ENCODE measurements at regions not wholly inside any gene's neighbourhood (a gene's known extent, or its start where the extent isn't known, plus 50 kb on each side); places are given as distances from the start of the nearest gene placed in this dataset.

DNA sequence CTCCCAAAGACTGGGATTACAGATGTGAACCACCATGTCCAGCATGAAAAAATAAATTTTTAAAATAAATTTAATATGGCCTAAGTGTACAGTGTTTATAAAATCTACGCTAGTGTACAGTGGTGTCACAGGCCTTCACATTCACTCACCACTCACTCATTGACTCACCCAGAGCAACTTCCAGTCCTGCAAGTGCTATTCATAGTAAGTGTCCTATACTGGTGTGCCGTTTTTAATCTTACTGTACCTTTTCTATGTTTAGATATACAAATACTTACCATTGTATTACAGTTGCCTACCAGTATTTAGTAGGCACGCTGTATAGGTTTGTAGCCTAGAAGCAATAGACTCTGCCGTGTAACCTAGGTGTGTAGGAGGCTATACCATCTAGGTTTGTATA is 76.1 kb upstream of the FOXN2 start:
- Mint-ChIP-seq H3K9me3 (ENCODE audit: low read depth) (no peaks in the 10 kb centered on the region), H3K27ac (no peak overlapping the region), H3K36me3 (peaks cover 6% of the 10 kb centered on the region), H3K27me3 (no peaks in the 10 kb centered on the region), H3K4me3 (no peak overlapping the region), H3K4me1 (ENCODE audit: low read depth) (peaks cover 9% of the 10 kb centered on the region)

DNA sequence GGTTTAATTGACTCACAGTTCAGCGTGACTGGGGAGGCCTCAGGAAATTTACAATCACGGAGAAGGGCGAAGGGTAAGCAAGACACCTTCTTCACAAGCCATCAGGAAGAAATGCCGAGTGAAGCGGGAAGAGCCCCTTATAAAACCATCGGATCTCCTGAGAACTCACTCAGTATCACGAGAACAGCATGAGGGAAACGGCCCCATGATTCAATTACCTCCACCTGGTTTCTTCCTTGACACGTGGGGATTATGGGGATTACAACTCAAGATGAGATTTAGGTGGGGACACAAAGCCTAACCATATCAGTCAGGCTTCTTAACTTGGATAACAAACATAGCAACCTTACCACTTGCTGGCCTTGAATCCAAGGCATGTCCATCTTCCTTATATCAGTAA is 73.6 kb upstream of the FOXN2 start:
- Mint-ChIP-seq H3K27ac (no peak overlapping the region), H3K9me3 (ENCODE audit: low read depth) (no peaks in the 10 kb centered on the region)

DNA sequence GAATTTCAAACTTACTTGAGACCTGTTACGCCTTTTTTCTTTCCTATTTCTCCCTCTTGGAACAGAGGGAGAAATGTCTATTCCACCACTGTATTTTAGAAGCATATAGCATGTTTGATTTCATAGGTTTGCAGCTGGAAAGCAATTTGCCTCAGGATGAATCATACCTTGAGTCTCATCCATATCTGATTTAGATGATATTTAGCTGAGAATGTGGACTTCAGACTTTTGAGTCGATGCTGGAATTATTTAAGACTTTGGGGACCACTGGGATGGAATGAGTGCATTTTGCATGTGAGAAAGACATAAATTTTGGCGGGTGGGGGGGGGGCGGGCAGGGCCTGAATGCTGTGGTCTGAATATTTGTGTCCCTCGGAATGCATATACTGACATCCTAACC is 67.3 kb upstream of the FOXN2 start:
- Mint-ChIP-seq H3K9me3 (ENCODE audit: low read depth) (no peaks in the 10 kb centered on the region), H3K36me3 (no peaks in the 10 kb centered on the region), H3K4me1 (ENCODE audit: low read depth) (peaks cover 5% of the 10 kb centered on the region), H3K4me3 (no peak overlapping the region), H3K27me3 (no peaks in the 10 kb centered on the region), H3K27ac (no peak overlapping the region)

More for the DNA sequence above, 73.6 kb upstream of the FOXN2 start:
- Mint-ChIP-seq H3K4me1 (ENCODE audit: low read depth) (peaks cover 9% of the 10 kb centered on the region), H3K4me3 (no peak overlapping the region), H3K27me3 (no peaks in the 10 kb centered on the region), H3K36me3 (peaks cover 6% of the 10 kb centered on the region)

DNA sequence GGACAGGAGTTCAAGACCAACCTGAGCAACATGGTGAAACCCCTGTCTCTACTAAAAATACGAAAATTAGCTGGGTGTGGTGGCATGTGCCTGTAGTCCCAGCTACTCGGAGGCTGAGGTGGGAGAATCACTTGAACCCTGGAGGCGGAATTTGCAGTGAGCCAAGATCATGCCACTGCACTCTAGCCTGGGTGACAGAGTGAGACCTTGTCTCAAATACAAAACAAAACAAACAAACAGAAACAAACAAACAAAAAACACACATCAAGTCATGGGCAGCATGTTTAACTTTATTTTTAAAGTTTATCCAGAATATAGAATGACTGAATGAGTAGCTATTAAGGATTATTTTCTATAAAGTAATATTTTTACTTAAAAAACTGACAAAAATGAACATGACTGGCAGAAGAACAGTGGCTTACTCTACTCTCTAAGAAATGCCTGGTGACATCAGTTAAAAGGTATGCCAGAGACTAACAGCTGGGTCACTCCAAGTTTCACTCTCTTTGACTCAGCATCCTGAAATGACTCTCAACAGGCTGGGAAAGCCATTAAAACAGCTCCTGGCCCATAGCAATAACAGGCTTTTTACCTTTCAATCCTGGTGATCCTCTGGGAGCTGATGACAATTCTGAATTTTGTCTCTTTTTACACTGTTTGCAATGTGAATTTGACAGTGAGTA is 66.1 kb upstream of the FOXN2 start:
- no peak overlapping the region for H3K27ac Mint-ChIP-seq
- H3K4me1 Mint-ChIP-seq (ENCODE audit: low read depth), result peaks cover 5% of the 10 kb centered on the region
- H3K27me3 Mint-ChIP-seq, result no peaks in the 10 kb centered on the region
- no peak overlapping the region for H3K4me3 Mint-ChIP-seq
- H3K9me3 Mint-ChIP-seq (ENCODE audit: low read depth), result no peaks in the 10 kb centered on the region
- no peaks in the 10 kb centered on the region for H3K36me3 Mint-ChIP-seq

DNA sequence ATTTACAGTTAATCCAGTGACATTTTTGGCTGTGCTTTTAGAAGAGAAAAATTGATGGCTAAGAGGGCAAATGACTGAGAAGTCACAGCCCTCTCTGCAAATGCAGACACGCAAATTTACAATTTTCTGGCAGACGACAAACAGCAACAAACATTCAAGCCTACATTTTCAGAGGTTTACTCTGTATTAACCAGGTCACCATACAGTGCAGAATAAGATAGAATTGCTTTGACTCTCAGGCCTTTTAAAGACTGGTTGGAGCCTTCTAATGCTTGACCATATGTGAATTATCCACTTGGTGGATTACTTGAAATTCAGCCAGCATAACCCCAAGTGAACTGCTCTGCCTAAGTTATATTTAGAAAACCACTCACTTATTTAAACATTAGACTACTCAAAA is 65.5 kb upstream of the FOXN2 start:
- H3K9me3 Mint-ChIP-seq (ENCODE audit: low read depth), result no peaks in the 10 kb centered on the region
- H3K36me3 Mint-ChIP-seq, result no peaks in the 10 kb centered on the region
- no peak overlapping the region for H3K27ac Mint-ChIP-seq
- no peak overlapping the region for H3K4me3 Mint-ChIP-seq
- H3K27me3 Mint-ChIP-seq, result no peaks in the 10 kb centered on the region
- peaks cover 5% of the 10 kb centered on the region for H3K4me1 Mint-ChIP-seq (ENCODE audit: low read depth)

DNA sequence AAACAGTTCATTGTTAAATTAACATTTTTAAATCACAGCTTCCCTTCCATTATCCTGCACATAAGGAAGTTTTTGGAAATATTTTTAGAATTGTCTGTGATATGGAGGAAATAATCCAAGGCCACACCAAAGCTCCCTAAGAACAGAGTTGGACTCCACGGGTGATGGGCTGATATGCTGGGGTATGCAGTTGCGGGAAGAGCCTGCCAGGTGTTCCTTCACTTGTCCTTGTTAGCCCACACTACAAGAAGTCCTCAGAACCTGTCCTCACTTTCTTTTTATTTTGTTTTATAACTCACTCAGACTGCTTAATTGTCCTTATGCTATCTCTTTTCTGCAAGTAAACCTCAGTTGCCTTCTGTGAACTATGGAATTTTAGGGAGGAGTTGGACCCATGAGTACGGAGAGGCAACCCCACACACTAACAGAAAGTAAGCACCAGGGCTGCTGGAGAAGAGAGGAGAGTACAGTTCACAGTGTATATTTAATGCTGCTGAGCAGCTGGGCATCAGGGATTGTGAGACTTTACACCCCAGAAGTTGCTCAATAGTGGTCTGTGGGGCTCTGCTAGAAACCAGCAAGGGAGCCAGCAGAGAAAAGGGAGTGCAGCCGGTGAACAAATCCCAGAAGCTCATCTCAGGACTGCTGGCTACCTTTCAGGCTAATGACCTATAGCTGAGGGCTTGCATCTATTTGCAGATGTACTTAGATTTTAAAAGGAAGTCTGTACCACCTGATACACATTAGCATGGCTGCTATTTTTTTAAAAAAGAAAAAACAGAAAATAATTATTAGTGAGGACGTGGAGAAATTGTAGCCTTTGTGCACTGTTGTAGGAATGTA is 64.6 kb upstream of the FOXN2 start:
- Mint-ChIP-seq H3K27ac (no peak overlapping the region), H3K9me3 (ENCODE audit: low read depth) (no peaks in the 10 kb centered on the region), H3K27me3 (no peaks in the 10 kb centered on the region), H3K4me1 (ENCODE audit: low read depth) (peaks cover 5% of the 10 kb centered on the region), H3K36me3 (no peaks in the 10 kb centered on the region), H3K4me3 (no peak overlapping the region)

DNA sequence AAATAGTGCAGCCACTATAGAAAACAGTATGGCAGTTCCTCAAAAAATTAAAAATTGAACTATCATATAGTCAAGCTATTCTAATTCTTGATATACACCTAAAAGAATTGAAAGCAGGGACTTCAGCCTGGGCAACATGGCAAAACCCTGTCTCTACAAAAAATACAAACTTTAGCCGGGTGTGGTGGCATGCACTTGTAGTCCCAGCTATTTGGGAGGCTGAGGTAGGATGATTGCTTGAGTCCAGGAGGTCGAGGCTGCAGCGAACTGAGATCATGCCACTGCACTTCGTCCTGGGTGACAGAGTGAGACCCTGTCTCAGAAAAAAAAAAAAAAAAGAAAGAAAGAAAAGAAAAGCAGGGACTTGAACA is 64.0 kb upstream of the FOXN2 start:
- Mint-ChIP-seq H3K36me3 (no peaks in the 10 kb centered on the region), H3K27me3 (no peaks in the 10 kb centered on the region), H3K4me1 (ENCODE audit: low read depth) (peaks cover 5% of the 10 kb centered on the region), H3K27ac (no peak overlapping the region), H3K4me3 (no peak overlapping the region), H3K9me3 (ENCODE audit: low read depth) (no peaks in the 10 kb centered on the region)

DNA sequence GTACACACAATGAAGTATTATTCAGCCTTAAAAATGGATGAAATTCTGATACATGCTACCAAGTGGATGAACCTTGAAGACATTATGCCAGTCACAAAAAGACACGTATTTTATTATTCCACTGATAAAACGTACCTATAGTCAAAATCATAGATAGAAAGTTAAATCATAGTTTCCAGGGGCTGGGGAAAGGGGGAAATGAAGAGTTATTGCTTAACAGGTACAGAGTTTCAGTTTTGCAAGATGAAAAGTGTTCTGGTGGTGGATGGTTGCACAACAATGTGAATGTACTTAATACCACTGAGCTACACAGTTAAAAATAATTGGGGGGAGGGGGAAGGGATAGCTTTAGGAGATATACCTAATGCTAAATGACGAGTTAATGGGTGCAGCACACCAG is 63.5 kb upstream of the FOXN2 start:
- Mint-ChIP-seq H3K27me3 (no peaks in the 10 kb centered on the region), H3K9me3 (ENCODE audit: low read depth) (no peaks in the 10 kb centered on the region), H3K4me3 (no peak overlapping the region), H3K36me3 (no peaks in the 10 kb centered on the region), H3K27ac (no peak overlapping the region), H3K4me1 (ENCODE audit: low read depth) (peaks cover 5% of the 10 kb centered on the region)

DNA sequence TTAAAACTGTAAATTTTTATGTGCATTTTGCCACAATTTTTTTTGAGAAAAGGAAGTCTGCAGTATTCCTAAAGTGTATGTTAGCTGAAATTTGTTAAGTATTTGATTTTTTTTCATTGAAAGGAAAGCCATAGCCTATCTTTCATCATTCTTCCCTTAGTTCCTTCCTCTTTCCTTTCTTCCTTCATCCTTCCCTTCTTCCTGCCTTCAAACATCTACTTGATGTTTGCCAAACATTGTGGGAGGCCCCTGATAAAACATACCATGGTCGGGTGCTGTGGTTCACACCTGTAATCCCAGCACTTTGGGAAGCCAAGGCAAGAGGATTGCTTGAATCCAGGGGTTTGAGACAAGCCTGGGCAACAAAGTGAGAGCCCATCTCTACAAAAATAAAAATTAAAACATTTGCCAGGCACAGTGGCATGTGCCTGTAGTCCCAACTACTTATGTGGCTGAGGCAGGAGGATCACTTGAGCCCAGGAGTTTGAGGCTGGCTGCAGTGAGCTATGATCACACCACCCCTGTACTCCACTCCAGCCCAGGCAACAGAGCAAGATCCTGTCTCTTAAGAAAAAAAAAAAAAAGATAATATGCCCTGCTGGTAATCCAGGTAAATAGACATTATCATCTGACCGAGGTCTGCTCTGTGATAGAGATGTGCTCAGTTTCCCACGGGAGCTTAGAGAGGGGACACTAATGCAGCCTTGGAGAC is 62.9 kb upstream of the FOXN2 start:
- H3K4me1 Mint-ChIP-seq (ENCODE audit: low read depth), result peaks cover 5% of the 10 kb centered on the region
- no peaks in the 10 kb centered on the region for H3K9me3 Mint-ChIP-seq (ENCODE audit: low read depth)
- no peak overlapping the region for H3K27ac Mint-ChIP-seq
- no peaks in the 10 kb centered on the region for H3K27me3 Mint-ChIP-seq
- no peak overlapping the region for H3K4me3 Mint-ChIP-seq
- H3K36me3 Mint-ChIP-seq, result no peaks in the 10 kb centered on the region

DNA sequence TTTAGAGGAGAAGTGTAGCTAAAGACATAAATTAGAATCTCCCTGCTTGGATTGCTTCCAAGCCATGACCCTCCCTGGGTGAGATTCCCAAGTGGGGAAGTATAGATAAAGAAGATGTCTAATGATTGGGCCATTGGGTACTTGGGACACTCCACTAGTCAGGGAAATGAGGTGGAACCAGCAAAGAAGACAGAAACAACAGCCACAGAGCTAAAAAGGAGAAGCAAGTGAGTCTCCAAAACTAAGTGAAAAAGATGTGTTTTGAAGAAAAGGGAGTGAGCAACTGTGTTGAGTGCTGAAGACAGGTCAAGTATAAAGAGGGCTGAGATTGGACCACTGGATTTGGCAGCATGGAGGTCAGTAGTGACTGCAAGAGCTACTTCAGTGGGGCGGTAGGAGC is 61.2 kb upstream of the FOXN2 start:
- Mint-ChIP-seq H3K36me3 (no peaks in the 10 kb centered on the region), H3K27ac (no peak overlapping the region), H3K27me3 (no peaks in the 10 kb centered on the region), H3K9me3 (ENCODE audit: low read depth) (no peaks in the 10 kb centered on the region), H3K4me1 (ENCODE audit: low read depth) (peaks cover 5% of the 10 kb centered on the region), H3K4me3 (no peak overlapping the region)

DNA sequence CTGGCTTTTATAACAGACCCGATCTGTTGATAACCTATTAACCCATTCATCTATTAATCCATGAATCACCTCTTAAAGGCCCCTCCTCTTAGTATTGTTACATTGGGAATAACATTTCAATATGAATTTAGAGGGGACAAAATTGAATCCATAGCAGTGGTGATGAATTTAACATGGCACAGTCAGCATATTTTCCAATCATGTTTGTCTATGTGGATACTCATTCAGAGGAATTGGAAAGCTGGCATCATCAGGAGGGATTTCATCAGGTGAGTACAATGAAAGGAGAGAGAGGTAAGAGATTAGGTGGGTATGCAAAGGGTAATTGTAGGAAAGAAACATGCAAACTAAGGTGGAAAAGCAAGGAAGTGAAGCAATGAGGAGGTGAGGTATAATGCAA is 59.6 kb upstream of the FOXN2 start:
- no peaks in the 10 kb centered on the region for H3K27me3 Mint-ChIP-seq
- no peaks in the 10 kb centered on the region for H3K9me3 Mint-ChIP-seq (ENCODE audit: low read depth)
- peaks cover 5% of the 10 kb centered on the region for H3K4me1 Mint-ChIP-seq (ENCODE audit: low read depth)
- H3K4me3 Mint-ChIP-seq, result no peak overlapping the region
- no peaks in the 10 kb centered on the region for H3K36me3 Mint-ChIP-seq
- no peak overlapping the region for H3K27ac Mint-ChIP-seq

DNA sequence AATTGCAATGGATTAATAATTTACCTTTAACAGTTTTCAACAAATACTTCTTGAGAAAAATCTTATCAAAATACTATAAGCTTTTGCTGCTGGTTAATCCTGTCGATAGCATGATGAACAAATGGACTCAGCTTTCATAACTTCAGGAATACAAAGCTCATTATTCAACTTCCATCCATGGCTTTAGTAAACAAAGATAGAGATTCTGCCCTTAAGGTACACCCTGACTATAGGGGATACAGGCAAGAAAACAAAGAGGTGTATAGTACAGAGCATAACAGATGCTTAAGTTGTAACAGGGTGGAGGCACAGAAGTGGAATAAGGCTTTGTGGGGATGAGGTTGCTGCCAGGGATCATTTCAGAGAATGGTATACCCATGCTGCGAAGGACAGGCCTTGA is 57.0 kb upstream of the FOXN2 start:
- Mint-ChIP-seq H3K4me1 (ENCODE audit: low read depth) (no peaks in the 10 kb centered on the region), H3K9me3 (ENCODE audit: low read depth) (no peaks in the 10 kb centered on the region), H3K4me3 (no peak overlapping the region), H3K36me3 (no peaks in the 10 kb centered on the region), H3K27ac (no peak overlapping the region), H3K27me3 (no peaks in the 10 kb centered on the region)

DNA sequence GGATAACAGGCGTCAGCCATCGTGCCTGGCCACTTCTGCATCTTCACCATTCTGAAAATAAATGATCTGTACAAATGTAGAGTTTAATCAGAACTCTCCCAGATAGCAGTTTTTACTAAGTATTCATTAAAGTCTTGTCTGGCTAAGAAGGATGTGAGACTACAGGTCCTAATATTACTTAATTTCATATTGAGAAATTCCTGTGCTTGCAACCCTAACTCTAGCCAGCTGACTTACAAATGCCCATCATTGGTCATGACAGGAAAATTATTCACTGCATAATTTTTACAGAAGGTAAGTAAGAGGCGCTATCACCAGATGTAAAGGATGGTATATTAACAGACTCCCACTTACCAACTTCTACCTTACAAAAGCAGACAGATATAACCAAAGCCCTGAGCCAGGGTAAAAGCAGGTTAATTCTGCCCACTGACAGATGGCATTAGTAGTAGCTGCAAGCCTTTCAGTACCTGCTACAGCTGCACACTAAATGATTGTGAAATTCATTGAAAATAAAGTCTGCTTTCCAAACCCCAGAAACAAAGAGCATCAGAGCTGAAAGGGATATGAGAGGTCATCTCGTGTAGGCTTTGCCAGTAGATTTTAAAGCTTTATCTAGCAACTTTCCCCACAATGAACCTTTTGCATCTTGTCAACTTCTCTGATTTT is 55.9 kb upstream of the FOXN2 start:
- no peak overlapping the region for H3K4me3 Mint-ChIP-seq
- no peaks in the 10 kb centered on the region for H3K9me3 Mint-ChIP-seq (ENCODE audit: low read depth)
- H3K36me3 Mint-ChIP-seq, result no peaks in the 10 kb centered on the region
- no peak overlapping the region for H3K27ac Mint-ChIP-seq
- no peaks in the 10 kb centered on the region for H3K27me3 Mint-ChIP-seq
- no peaks in the 10 kb centered on the region for H3K4me1 Mint-ChIP-seq (ENCODE audit: low read depth)

DNA sequence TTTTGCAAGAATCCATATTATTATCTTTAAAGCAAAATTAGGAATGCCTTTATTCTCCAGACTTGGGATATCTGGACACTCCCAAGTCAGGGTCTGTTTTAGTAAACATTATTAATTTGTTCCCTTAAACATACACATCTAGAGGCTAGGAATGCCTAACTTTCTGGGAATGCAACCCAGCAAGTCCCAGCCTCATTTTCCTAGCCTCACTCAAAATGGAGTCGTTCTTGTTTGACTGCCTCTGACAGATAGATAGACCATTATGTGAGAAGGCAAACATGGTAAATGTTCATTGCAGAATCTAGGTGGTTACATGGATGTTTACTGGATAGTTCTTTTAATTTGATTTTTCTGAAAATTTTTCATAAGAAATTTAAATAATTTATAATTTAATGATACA is 54.7 kb upstream of the FOXN2 start:
- Mint-ChIP-seq H3K36me3 (no peaks in the 10 kb centered on the region), H3K27me3 (no peaks in the 10 kb centered on the region), H3K4me3 (no peak overlapping the region), H3K27ac (no peak overlapping the region), H3K9me3 (ENCODE audit: low read depth) (no peaks in the 10 kb centered on the region), H3K4me1 (ENCODE audit: low read depth) (no peaks in the 10 kb centered on the region)

DNA sequence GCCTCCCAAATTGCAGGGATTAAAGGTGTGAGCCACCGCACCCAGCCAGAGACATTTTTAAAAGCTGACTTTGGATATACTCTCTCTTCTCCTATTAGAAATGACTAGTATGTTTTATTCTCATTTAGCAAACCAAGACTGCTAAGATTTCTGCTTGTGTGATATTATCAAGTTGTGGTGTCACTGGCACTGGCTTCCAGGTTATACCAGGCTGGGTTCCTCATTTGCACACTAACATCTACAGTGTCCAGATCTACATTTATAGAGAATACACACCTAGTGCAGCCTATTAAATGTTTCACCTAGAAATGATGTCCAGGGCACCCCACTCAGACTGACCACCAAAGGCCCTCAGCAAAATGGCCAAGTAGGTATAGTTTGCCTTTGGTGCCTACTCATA is 49.9 kb upstream of the FOXN2 start:
- H3K27me3 Mint-ChIP-seq, result no peaks in the 10 kb centered on the region
- peaks cover 3% of the 10 kb centered on the region for H3K36me3 Mint-ChIP-seq
- no peaks in the 10 kb centered on the region for H3K4me1 Mint-ChIP-seq (ENCODE audit: low read depth)
- H3K9me3 Mint-ChIP-seq (ENCODE audit: low read depth), result no peaks in the 10 kb centered on the region
- no peak overlapping the region for H3K4me3 Mint-ChIP-seq
- no peak overlapping the region for H3K27ac Mint-ChIP-seq
